H9 (cell line): ENCODE measurements at regions not wholly inside any gene's neighbourhood (a gene's known extent, or its start where the extent isn't known, plus 50 kb on each side); places are given as distances from the start of the nearest gene placed in this dataset.

ENCODE experiments used
- DNase-seq: peaks from one replicate; pipeline ENCODE4 v3.0.0-alpha.2; 2017
- H2AFZ ChIP-seq: one replicate; pipeline ENCODE4 v1.6.1; 2013; ENCODE audit warnings: mild to moderate bottlenecking, low read length, control low read depth, moderate library complexity
- H2AK5ac ChIP-seq: 2 replicates; pipeline ENCODE4 v1.6.1; 2013; ENCODE audit warnings: low read length, control low read depth, mixed read lengths; ENCODE audit not compliant: insufficient read length
- H2BK120ac ChIP-seq: one replicate; pipeline ENCODE4 v1.6.1; 2013; ENCODE audit warnings: low read depth, mild to moderate bottlenecking, low read length, control low read depth, inconsistent platforms; ENCODE audit not compliant: poor library complexity, severe bottlenecking
- H2BK12ac ChIP-seq: 2 replicates; pipeline ENCODE4 v1.6.1; 2013; ENCODE audit warnings: low read length, control low read depth, mixed read lengths, low read depth; ENCODE audit not compliant: insufficient read length
- H2BK15ac ChIP-seq: 2 replicates; pipeline ENCODE4 v1.6.1; 2013; ENCODE audit warnings: low read depth, low read length, control low read depth
- H2BK20ac ChIP-seq: one replicate; pipeline ENCODE4 v1.6.1; 2013; ENCODE audit warnings: low read depth, mild to moderate bottlenecking, low read length, control low read depth, inconsistent platforms; ENCODE audit not compliant: poor library complexity, severe bottlenecking
- H2BK5ac ChIP-seq: 2 replicates; pipeline ENCODE4 v1.6.1; 2013; ENCODE audit warnings: low read length, control low read depth, mixed read lengths; ENCODE audit not compliant: insufficient read length
- H3K14ac ChIP-seq: 2 replicates; pipeline ENCODE4 v1.6.1; 2013; ENCODE audit warnings: low read length, control low read depth; ENCODE audit not compliant: insufficient read depth
- H3K18ac ChIP-seq: 2 replicates; pipeline ENCODE4 v1.6.1; 2013; ENCODE audit warnings: low read depth, mild to moderate bottlenecking, mixed read lengths, low read length, control low read depth; ENCODE audit not compliant: insufficient read length
- H3K23ac ChIP-seq: 2 replicates; pipeline ENCODE4 v1.6.1; 2013; ENCODE audit warnings: low read length, control low read depth, mixed read lengths, low read depth; ENCODE audit not compliant: insufficient read length
- H3K23me2 ChIP-seq: 2 replicates; pipeline ENCODE4 v1.6.1; 2013; ENCODE audit warnings: low read depth, mild to moderate bottlenecking, mixed read lengths, low read length, control low read depth; ENCODE audit not compliant: insufficient read length, poor library complexity, severe bottlenecking
- H3K27ac ChIP-seq: 2 replicates; pipeline ENCODE4 v1.5.1; 2013; ENCODE audit warnings: low read length, control low read depth, mixed read lengths, low read depth; ENCODE audit not compliant: insufficient read length
- H3K27me3 ChIP-seq: 2 replicates; pipeline ENCODE4 v1.6.1; 2013; ENCODE audit warnings: low read length, control low read depth, inconsistent platforms; ENCODE audit not compliant: insufficient read depth
- H3K4ac ChIP-seq: 2 replicates; pipeline ENCODE4 v1.6.1; 2013; ENCODE audit warnings: low read depth, mild to moderate bottlenecking, control low read depth, inconsistent platforms, low read length, moderate library complexity
- H3K4me1 ChIP-seq: 2 replicates; pipeline ENCODE4 v1.6.1; 2013; ENCODE audit warnings: low read length, control low read depth, inconsistent platforms; ENCODE audit not compliant: insufficient read depth
- H3K4me2 ChIP-seq: 2 replicates; pipeline ENCODE4 v1.6.1; 2013; ENCODE audit warnings: low read length, control low read depth, mixed read lengths; ENCODE audit not compliant: insufficient read length, insufficient read depth
- H3K56ac ChIP-seq: 2 replicates; pipeline ENCODE4 v1.6.1; 2013; ENCODE audit warnings: low read depth, mild to moderate bottlenecking, mixed read lengths, low read length, control low read depth; ENCODE audit not compliant: insufficient read length
- H3K79me1 ChIP-seq: 2 replicates; pipeline ENCODE4 v1.6.1; 2013; ENCODE audit warnings: low read depth, mild to moderate bottlenecking, moderate library complexity, low read length, control low read depth, inconsistent platforms; ENCODE audit not compliant: insufficient read depth, poor library complexity, severe bottlenecking
- H3K79me2 ChIP-seq: 2 replicates; pipeline ENCODE4 v1.6.1; 2013; ENCODE audit warnings: low read length, control low read depth, inconsistent platforms; ENCODE audit not compliant: insufficient read depth
- H3K9ac ChIP-seq: 2 replicates; pipeline ENCODE4 v1.6.1; 2013; ENCODE audit warnings: low read length, control low read depth, mixed read lengths; ENCODE audit not compliant: insufficient read length; ENCODE audit errors: extremely low read depth
- H3K9me3 ChIP-seq: one replicate; pipeline ENCODE4 v1.6.1; 2013; ENCODE audit warnings: low read depth, low read length, inconsistent platforms; ENCODE audit not compliant: control insufficient read depth
- H3T11ph ChIP-seq: one replicate; pipeline ENCODE4 v1.6.1; 2013; ENCODE audit warnings: mild to moderate bottlenecking, low read length, control low read depth, inconsistent platforms
- H4K20me1 ChIP-seq: one replicate; pipeline ENCODE4 v1.6.1; 2013; ENCODE audit not compliant: control insufficient read depth, insufficient read length, insufficient read depth
- H4K5ac ChIP-seq: 2 replicates; pipeline ENCODE4 v1.6.1; 2013; ENCODE audit warnings: low read depth, mild to moderate bottlenecking, mixed read lengths, low read length, control low read depth; ENCODE audit not compliant: insufficient read length
- H4K8ac ChIP-seq: replicated peaks from 2 replicates; pipeline ENCODE4 v1.6.1; 2013; ENCODE audit warnings: low read length, control low read depth, mixed read lengths, low read depth; ENCODE audit not compliant: insufficient read length
- H4K91ac ChIP-seq: 2 replicates; pipeline ENCODE4 v1.6.1; 2013; ENCODE audit warnings: low read depth, mild to moderate bottlenecking, moderate library complexity, mixed read lengths, low read length, control low read depth; ENCODE audit not compliant: insufficient read length
- H3K27ac Mint-ChIP-seq, 3 experiments: 2 replicates in 2 of 3; 3 replicates in 1 of 3; pipeline ENCODE4 v1.8.0; 2020 to 2021; ENCODE audit warnings: mixed read lengths in 3 of 3, mild to moderate bottlenecking in 1 of 3, moderate library complexity in 1 of 3
- H3K27me3 Mint-ChIP-seq: 2 replicates; pipeline ENCODE4 v1.8.0; 2021; ENCODE audit warnings: low read depth, mild to moderate bottlenecking, moderate library complexity, mixed read lengths
- H3K36me3 Mint-ChIP-seq, 3 experiments: 2 replicates in 2 of 3; 3 replicates in 1 of 3; pipeline ENCODE4 v1.8.0; 2020 to 2021; ENCODE audit warnings: low read depth in 3 of 3, mixed read lengths in 3 of 3; ENCODE audit not compliant: insufficient read depth in 1 of 3
- H3K4me1 Mint-ChIP-seq, 2 experiments: 2 replicates each; pipeline ENCODE4 v1.8.0; 2020; ENCODE audit warnings: mixed read lengths in 2 of 2
- H3K4me3 Mint-ChIP-seq, 2 experiments: 2 replicates in 1 of 2; 3 replicates in 1 of 2; pipeline ENCODE4 v1.8.0; 2020 to 2021; ENCODE audit warnings: mild to moderate bottlenecking in 2 of 2, mixed read lengths in 2 of 2, moderate library complexity in 1 of 2
- H3K9me3 Mint-ChIP-seq, 2 experiments: 2 replicates in 1 of 2; 3 replicates in 1 of 2; pipeline ENCODE4 v1.8.0; 2020; ENCODE audit warnings: mild to moderate bottlenecking in 2 of 2, mixed read lengths in 2 of 2, moderate library complexity in 1 of 2
- CTCF ChIP-seq: fragments of 200-600 bp; sonication (generic); conservative IDR thresholded peaks from 3 replicates; pipeline ENCODE4 v1.8.0; 2021; ENCODE audit warnings: antibody characterized with exemption, mild to moderate bottlenecking
- WGBS: extraction: QIAGEN DNeasy Blood & Tissue Kit; methylation state at CpG from one replicate; pipeline ENCODE4 v1.1.7; 2013; ENCODE audit warnings: missing lambda C conversion rate, low lambda C conversion rate, mixed read lengths; ENCODE audit not compliant: insufficient read length; ENCODE audit errors: extremely low coverage; 5-methylcytosine and 5-hydroxymethylcytosine counted together

- H3K4me2 ChIP-seq: no peak overlapping the region
- no peak for TF ChIP-seq CTCF
- H2AFZ ChIP-seq: no peak overlapping the region
- no peak overlapping the region for H4K5ac ChIP-seq
- H4K8ac ChIP-seq: no peak overlapping the region
- H3K56ac ChIP-seq: no peak overlapping the region
- no peak overlapping the region for H3K4ac ChIP-seq
- no peak overlapping the region for H2BK15ac ChIP-seq
- no peak overlapping the region for H4K91ac ChIP-seq
- Mint-ChIP-seq H3K36me3 (peaks cover 0 to 15% (median 6%) of the 10 kb centered on the region in 3 experiments; a peak in 6 of 7 replicates), H3K27me3 (no peaks in the 10 kb centered on the region), H3K4me1 (no peaks in the 10 kb centered on the region), H3K9me3 (peaks cover 10 to 16% of the 10 kb centered on the region in 2 experiments; a peak in 4 of 5 replicates), H3K4me3 (no peak overlapping the region), H3K27ac (no peak overlapping the region; a peak in 1 of 7 replicates)
- H3K14ac ChIP-seq: no peak overlapping the region
- no CpG with 5 or more reads among the region's 2 CpGs for WGBS
- no peak overlapping the region for H2BK5ac ChIP-seq
- no peaks in the 10 kb centered on the region for H3K79me2 ChIP-seq
- no peak overlapping the region for H2AK5ac ChIP-seq
- no peak overlapping the region for H3T11ph ChIP-seq
- H3K23ac ChIP-seq: no peak overlapping the region
- no peaks in the 10 kb centered on the region for H3K4me1 ChIP-seq
- no peak overlapping the region for H2BK120ac ChIP-seq
- no peaks in the 10 kb centered on the region for H3K27me3 ChIP-seq
- H3K9ac ChIP-seq: no peak overlapping the region
- no peak overlapping the region for H3K27ac ChIP-seq
- no peak overlapping the region for H3K18ac ChIP-seq
- H2BK20ac ChIP-seq: no peak overlapping the region
- H3K9me3 ChIP-seq: no peaks in the 10 kb centered on the region
- no peak for DNase-seq
- no peak overlapping the region for H2BK12ac ChIP-seq
- H3K23me2 ChIP-seq: no peaks in the 10 kb centered on the region
- no peaks in the 10 kb centered on the region for H3K79me1 ChIP-seq
- H4K20me1 ChIP-seq: no peaks in the 10 kb centered on the region
Observed at GRCh38 chr20:6956056-6956455, 188.6 kb downstream of the BMP2 start.
